ENCODE measurements at regions not wholly inside any gene's neighbourhood (a gene's known extent, or its start where the extent isn't known, plus 50 kb on each side); places are given as distances from the start of the nearest gene placed in this dataset.

DNA sequence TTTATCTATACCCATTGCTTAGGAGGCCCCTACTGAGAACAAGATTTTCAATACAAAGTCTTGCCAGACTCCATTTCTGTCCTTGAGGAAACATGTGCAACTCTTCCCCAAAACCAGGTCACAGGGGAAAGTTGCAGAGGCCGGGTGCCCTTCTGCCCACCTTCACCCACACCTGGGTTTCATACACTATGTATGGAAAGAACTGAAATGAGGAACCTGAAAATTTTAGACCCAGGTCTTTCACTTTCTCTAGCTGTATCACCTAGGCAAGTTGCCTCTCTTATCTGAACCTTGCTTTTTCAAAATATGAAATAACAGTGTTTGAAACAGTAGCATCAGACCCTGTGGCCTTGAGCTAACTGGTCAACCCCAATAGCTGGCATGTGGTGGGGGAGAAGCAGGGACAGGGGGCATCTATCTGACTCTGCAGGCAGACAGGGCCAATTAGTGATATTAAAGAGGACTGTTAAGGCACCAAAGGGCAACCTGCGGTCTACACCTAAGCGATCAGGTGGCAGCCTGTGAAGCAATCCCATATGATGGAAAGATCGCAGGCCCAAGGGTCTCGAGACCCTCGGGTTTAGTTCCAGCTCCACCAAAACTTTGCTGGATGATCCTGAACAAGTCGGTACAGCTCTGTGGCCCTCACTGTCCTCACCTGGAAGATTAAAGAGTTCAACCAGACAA lies 346.5 kb downstream of the BCL11B start:
- TF ChIP-seq, protein P1, sequence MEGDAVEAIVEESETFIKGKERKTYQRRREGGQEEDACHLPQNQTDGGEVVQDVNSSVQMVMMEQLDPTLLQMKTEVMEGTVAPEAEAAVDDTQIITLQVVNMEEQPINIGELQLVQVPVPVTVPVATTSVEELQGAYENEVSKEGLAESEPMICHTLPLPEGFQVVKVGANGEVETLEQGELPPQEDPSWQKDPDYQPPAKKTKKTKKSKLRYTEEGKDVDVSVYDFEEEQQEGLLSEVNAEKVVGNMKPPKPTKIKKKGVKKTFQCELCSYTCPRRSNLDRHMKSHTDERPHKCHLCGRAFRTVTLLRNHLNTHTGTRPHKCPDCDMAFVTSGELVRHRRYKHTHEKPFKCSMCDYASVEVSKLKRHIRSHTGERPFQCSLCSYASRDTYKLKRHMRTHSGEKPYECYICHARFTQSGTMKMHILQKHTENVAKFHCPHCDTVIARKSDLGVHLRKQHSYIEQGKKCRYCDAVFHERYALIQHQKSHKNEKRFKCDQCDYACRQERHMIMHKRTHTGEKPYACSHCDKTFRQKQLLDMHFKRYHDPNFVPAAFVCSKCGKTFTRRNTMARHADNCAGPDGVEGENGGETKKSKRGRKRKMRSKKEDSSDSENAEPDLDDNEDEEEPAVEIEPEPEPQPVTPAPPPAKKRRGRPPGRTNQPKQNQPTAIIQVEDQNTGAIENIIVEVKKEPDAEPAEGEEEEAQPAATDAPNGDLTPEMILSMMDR (IDR thresholded peaks at IDR 0.05; ENCODE audit: partially characterized antibody, unreplicated experiment): no peak
- no peak overlapping the region for H3K27ac Mint-ChIP-seq (ENCODE audit: unreplicated experiment)
- H3K9me3 Mint-ChIP-seq (ENCODE audit: unreplicated experiment): peaks cover 4% of the 10 kb centered on the region
- no peak for DNase-seq
- H3K4me1 Mint-ChIP-seq (ENCODE audit: low read depth, unreplicated experiment): no peaks in the 10 kb centered on the region
- no peaks in the 10 kb centered on the region for H3K36me3 Mint-ChIP-seq (ENCODE audit: unreplicated experiment)
- H3K27me3 Mint-ChIP-seq (ENCODE audit: unreplicated experiment): no peaks in the 10 kb centered on the region
- H3K4me3 Mint-ChIP-seq (ENCODE audit: unreplicated experiment): no peak overlapping the region

DNA sequence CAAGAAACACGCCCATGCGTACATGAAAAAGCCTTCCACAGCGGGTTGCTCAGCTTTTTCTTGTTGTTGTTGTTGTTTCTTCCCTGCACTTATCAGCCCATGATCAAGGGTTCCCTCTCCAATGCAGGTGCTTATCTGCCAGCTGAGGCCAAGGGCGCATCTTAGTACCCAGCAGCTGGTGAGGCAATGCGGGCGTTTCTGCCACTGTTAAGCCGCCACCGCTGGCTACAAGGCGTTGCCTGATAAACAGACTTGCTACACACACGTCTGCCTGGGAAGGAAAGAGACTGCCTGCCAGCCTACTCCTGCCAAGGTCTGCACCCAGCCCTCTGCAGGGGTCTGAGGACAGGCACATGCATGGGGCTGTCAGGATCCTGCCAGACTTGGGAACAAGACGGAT lies 345.9 kb downstream of the BCL11B start:
- Mint-ChIP-seq H3K9me3 (ENCODE audit: unreplicated experiment) (peaks cover 4% of the 10 kb centered on the region), H3K27me3 (ENCODE audit: unreplicated experiment) (no peaks in the 10 kb centered on the region), H3K4me1 (ENCODE audit: low read depth, unreplicated experiment) (no peaks in the 10 kb centered on the region), H3K36me3 (ENCODE audit: unreplicated experiment) (no peaks in the 10 kb centered on the region), H3K27ac (ENCODE audit: unreplicated experiment) (no peak overlapping the region), H3K4me3 (ENCODE audit: unreplicated experiment) (no peak overlapping the region)
- TF ChIP-seq, protein P1 (IDR thresholded peaks at IDR 0.05; ENCODE audit: partially characterized antibody, unreplicated experiment): no peak
- no peak for DNase-seq

DNA sequence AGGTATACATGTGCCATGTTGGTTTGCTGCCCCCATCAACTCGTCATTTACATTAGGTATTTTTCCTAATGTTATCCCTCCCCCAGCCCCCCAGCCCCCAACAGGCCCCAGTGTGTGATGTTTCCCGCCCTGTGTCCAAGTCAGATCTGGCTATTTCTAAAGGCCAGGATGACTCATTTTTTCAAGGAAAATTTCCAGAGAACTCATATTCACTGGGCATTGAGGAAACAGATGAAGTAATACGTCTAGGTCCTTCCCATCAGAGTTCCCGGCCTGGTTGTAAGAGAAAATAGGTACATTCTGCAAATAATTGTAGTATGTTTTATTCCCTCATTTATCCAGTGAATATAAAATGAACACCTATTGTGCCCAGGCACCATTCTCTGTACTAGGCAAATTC lies 345.2 kb downstream of the BCL11B start:
- peaks cover 4% of the 10 kb centered on the region for H3K9me3 Mint-ChIP-seq (ENCODE audit: unreplicated experiment)
- no peaks in the 10 kb centered on the region for H3K36me3 Mint-ChIP-seq (ENCODE audit: unreplicated experiment)
- no peak for DNase-seq
- no peaks in the 10 kb centered on the region for H3K4me1 Mint-ChIP-seq (ENCODE audit: low read depth, unreplicated experiment)
- no peak overlapping the region for H3K4me3 Mint-ChIP-seq (ENCODE audit: unreplicated experiment)
- no peaks in the 10 kb centered on the region for H3K27me3 Mint-ChIP-seq (ENCODE audit: unreplicated experiment)
- TF ChIP-seq, protein P1 (IDR thresholded peaks at IDR 0.05; ENCODE audit: partially characterized antibody, unreplicated experiment): no peak
- no peak overlapping the region for H3K27ac Mint-ChIP-seq (ENCODE audit: unreplicated experiment)

DNA sequence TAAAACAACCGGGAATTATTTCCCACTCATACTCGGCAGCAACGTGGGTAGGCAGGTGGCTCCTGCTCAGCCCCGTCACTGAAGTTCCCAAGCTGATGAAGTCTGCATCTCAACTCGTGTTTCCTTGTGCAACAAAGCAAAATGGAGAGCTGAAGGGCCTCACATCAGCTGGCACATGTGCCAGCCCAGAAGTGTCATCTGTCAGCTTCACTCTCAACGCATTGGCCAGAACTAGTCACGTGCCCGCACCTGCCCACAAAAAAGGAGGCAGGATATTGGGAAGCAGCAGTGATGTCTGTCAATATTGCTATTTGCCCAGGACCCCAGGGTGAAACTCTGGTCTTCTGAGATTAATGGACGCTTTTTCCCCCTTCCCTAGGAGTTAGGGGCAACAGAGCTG lies 344.0 kb downstream of the BCL11B start:
- Mint-ChIP-seq H3K36me3 (ENCODE audit: unreplicated experiment) (no peaks in the 10 kb centered on the region), H3K9me3 (ENCODE audit: unreplicated experiment) (peaks cover 5% of the 10 kb centered on the region), H3K27me3 (ENCODE audit: unreplicated experiment) (no peaks in the 10 kb centered on the region)

DNA sequence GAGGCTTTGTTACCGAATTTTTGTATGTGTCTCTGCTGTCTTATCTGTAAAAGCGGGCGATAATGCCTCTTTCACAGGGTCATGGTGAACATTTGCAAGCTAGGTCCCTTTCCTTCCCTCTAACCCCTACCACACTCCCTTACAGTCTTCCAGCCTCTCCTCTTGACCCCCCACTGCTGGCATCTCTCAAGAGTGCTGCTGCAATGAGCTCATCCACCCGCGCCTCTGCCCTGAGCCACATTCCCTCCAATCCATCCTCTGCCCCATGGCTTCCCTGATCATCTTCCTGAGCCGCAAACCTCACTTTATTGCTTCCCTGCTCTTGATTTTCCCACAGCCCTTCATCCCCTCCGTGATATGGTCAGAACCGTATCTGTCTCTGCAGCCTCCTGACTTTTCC lies 343.6 kb downstream of the BCL11B start:
- H3K27ac Mint-ChIP-seq (ENCODE audit: unreplicated experiment): no peak overlapping the region

More for the DNA sequence above, 344.0 kb downstream of the BCL11B start:
- DNase-seq: no peak
- Mint-ChIP-seq H3K4me1 (ENCODE audit: low read depth, unreplicated experiment) (no peaks in the 10 kb centered on the region), H3K27ac (ENCODE audit: unreplicated experiment) (no peak overlapping the region), H3K4me3 (ENCODE audit: unreplicated experiment) (no peak overlapping the region)
- TF ChIP-seq, protein P1 (IDR thresholded peaks at IDR 0.05; ENCODE audit: partially characterized antibody, unreplicated experiment): no peak

More for the DNA sequence above, 343.6 kb downstream of the BCL11B start:
- Mint-ChIP-seq H3K4me1 (ENCODE audit: low read depth, unreplicated experiment) (no peaks in the 10 kb centered on the region), H3K4me3 (ENCODE audit: unreplicated experiment) (no peak overlapping the region), H3K9me3 (ENCODE audit: unreplicated experiment) (peaks cover 5% of the 10 kb centered on the region), H3K27me3 (ENCODE audit: unreplicated experiment) (no peaks in the 10 kb centered on the region), H3K36me3 (ENCODE audit: unreplicated experiment) (no peaks in the 10 kb centered on the region)
- DNase-seq: no peak
- TF ChIP-seq, protein P1 (IDR thresholded peaks at IDR 0.05; ENCODE audit: partially characterized antibody, unreplicated experiment): no peak
